ENCODE measurements at regions not wholly inside any gene's neighbourhood (a gene's known extent, or its start where the extent isn't known, plus 50 kb on each side); places are given as distances from the start of the nearest gene placed in this dataset.

GRCh38 chr19:30731591-30731990 is 359.4 kb downstream of the ZNF536 start (continued):
- TF ChIP-seq, protein P1, sequence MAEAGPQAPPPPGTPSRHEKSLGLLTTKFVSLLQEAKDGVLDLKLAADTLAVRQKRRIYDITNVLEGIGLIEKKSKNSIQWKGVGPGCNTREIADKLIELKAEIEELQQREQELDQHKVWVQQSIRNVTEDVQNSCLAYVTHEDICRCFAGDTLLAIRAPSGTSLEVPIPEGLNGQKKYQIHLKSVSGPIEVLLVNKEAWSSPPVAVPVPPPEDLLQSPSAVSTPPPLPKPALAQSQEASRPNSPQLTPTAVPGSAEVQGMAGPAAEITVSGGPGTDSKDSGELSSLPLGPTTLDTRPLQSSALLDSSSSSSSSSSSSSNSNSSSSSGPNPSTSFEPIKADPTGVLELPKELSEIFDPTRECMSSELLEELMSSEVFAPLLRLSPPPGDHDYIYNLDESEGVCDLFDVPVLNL (CRISPR knock-in tag; IDR thresholded peaks at IDR 0.05; ENCODE audit: borderline replicate concordance, low read depth), result no peak

DNA sequence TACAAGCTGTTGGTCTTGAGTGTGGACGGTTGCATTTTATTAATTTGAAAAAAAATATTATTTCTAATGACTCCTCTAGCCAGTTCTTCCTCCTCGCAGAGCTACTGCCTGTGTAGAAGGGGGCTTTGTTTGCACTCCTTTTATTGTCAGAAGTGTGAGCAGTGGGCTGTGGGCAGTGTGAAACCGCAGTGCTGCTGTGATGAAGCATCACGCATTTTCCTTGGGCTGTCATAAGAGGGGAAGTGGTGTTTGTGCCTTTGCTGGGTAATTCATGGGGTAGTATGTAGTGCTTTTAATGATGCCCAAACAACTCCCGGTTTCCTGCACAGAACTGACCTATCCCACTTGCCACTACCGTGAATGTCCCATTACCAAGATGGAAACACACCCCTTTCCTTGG is 357.3 kb downstream of the ZNF536 start:
- no peak for DNase-seq (ENCODE audit: low spot score)
- ChIA-PET CTCF (no interaction called here), POLR2A (no interaction called here)
- H3K4me3 Mint-ChIP-seq, result no peak overlapping the region
- H3K27ac Mint-ChIP-seq, result no peak overlapping the region
- no peaks in the 10 kb centered on the region for H3K9me3 Mint-ChIP-seq
- H3K36me3 Mint-ChIP-seq, result no peaks in the 10 kb centered on the region
- H3K4me1 Mint-ChIP-seq, result peaks cover 4% of the 10 kb centered on the region
- no peaks in the 10 kb centered on the region for H3K27me3 Mint-ChIP-seq (ENCODE audit: low read depth)
- no peak for ATAC-seq
- TF ChIP-seq IRF2 (CRISPR knock-in tag; IDR thresholded peaks at IDR 0.05; ENCODE audit: borderline replicate concordance, low read depth), result no peak
- TF ChIP-seq, protein P2, sequence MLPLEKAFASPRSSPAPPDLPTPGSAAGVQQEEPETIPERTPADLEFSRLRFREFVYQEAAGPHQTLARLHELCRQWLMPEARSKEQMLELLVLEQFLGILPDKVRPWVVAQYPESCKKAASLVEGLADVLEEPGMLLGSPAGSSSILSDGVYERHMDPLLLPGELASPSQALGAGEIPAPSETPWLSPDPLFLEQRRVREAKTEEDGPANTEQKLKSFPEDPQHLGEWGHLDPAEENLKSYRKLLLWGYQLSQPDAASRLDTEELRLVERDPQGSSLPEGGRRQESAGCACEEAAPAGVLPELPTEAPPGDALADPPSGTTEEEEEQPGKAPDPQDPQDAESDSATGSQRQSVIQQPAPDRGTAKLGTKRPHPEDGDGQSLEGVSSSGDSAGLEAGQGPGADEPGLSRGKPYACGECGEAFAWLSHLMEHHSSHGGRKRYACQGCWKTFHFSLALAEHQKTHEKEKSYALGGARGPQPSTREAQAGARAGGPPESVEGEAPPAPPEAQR (CRISPR knock-in tag; IDR thresholded peaks at IDR 0.05), result no peak
- no peak for TF ChIP-seq TP53 (CRISPR knock-in tag; IDR thresholded peaks at IDR 0.05)
- TF ChIP-seq, protein P3, sequence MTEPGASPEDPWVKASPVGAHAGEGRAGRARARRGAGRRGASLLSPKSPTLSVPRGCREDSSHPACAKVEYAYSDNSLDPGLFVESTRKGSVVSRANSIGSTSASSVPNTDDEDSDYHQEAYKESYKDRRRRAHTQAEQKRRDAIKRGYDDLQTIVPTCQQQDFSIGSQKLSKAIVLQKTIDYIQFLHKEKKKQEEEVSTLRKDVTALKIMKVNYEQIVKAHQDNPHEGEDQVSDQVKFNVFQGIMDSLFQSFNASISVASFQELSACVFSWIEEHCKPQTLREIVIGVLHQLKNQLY (CRISPR knock-in tag; IDR thresholded peaks at IDR 0.05), result no peak
- no peak for TF ChIP-seq ZBTB21 (CRISPR knock-in tag; IDR thresholded peaks at IDR 0.05; ENCODE audit: borderline replicate concordance)
- TF ChIP-seq, protein P4, sequence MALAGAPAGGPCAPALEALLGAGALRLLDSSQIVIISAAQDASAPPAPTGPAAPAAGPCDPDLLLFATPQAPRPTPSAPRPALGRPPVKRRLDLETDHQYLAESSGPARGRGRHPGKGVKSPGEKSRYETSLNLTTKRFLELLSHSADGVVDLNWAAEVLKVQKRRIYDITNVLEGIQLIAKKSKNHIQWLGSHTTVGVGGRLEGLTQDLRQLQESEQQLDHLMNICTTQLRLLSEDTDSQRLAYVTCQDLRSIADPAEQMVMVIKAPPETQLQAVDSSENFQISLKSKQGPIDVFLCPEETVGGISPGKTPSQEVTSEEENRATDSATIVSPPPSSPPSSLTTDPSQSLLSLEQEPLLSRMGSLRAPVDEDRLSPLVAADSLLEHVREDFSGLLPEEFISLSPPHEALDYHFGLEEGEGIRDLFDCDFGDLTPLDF (CRISPR knock-in tag; IDR thresholded peaks at IDR 0.05), result no peak
- TF ChIP-seq ZNF423 (CRISPR knock-in tag; IDR thresholded peaks at IDR 0.05), result no peak
- TF ChIP-seq RORB (CRISPR knock-in tag; IDR thresholded peaks at IDR 0.05), result no peak
- TF ChIP-seq, protein P5, sequence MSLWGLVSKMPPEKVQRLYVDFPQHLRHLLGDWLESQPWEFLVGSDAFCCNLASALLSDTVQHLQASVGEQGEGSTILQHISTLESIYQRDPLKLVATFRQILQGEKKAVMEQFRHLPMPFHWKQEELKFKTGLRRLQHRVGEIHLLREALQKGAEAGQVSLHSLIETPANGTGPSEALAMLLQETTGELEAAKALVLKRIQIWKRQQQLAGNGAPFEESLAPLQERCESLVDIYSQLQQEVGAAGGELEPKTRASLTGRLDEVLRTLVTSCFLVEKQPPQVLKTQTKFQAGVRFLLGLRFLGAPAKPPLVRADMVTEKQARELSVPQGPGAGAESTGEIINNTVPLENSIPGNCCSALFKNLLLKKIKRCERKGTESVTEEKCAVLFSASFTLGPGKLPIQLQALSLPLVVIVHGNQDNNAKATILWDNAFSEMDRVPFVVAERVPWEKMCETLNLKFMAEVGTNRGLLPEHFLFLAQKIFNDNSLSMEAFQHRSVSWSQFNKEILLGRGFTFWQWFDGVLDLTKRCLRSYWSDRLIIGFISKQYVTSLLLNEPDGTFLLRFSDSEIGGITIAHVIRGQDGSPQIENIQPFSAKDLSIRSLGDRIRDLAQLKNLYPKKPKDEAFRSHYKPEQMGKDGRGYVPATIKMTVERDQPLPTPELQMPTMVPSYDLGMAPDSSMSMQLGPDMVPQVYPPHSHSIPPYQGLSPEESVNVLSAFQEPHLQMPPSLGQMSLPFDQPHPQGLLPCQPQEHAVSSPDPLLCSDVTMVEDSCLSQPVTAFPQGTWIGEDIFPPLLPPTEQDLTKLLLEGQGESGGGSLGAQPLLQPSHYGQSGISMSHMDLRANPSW (CRISPR knock-in tag; conservative IDR thresholded peaks at IDR 0.05; ENCODE audit: low read depth), result no peak
- TF ChIP-seq HMGXB4 (CRISPR knock-in tag; IDR thresholded peaks at IDR 0.05), result no peak
- TF ChIP-seq, protein P6, sequence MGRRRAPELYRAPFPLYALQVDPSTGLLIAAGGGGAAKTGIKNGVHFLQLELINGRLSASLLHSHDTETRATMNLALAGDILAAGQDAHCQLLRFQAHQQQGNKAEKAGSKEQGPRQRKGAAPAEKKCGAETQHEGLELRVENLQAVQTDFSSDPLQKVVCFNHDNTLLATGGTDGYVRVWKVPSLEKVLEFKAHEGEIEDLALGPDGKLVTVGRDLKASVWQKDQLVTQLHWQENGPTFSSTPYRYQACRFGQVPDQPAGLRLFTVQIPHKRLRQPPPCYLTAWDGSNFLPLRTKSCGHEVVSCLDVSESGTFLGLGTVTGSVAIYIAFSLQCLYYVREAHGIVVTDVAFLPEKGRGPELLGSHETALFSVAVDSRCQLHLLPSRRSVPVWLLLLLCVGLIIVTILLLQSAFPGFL (CRISPR knock-in tag; IDR thresholded peaks at IDR 0.05; ENCODE audit: borderline replicate concordance), result no peak
- no peak for TF ChIP-seq EMX1 (CRISPR knock-in tag; IDR thresholded peaks at IDR 0.05)
- TF ChIP-seq, protein P7, sequence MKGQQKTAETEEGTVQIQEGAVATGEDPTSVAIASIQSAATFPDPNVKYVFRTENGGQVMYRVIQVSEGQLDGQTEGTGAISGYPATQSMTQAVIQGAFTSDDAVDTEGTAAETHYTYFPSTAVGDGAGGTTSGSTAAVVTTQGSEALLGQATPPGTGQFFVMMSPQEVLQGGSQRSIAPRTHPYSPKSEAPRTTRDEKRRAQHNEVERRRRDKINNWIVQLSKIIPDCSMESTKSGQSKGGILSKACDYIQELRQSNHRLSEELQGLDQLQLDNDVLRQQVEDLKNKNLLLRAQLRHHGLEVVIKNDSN (CRISPR knock-in tag; IDR thresholded peaks at IDR 0.05), result no peak
- TF ChIP-seq SMAD3 (CRISPR knock-in tag; IDR thresholded peaks at IDR 0.05; ENCODE audit: borderline replicate concordance), result no peak
- no peak for TF ChIP-seq NR2C2 (CRISPR knock-in tag; IDR thresholded peaks at IDR 0.05)
- TF ChIP-seq HMGA2 (CRISPR knock-in tag; IDR thresholded peaks at IDR 0.05), result no peak
- no peak for TF ChIP-seq NR3C1 (CRISPR knock-in tag; conservative IDR thresholded peaks at IDR 0.05; ENCODE audit: low read depth)
- TF ChIP-seq CREM (CRISPR knock-in tag; IDR thresholded peaks at IDR 0.05), result no peak
